ENCODE measurements at regions not wholly inside any gene's neighbourhood (a gene's known extent, or its start where the extent isn't known, plus 50 kb on each side); places are given as distances from the start of the nearest gene placed in this dataset.

- Histone ChIP-seq H3K36me3 (ENCODE audit: control insufficient read depth in 2 of 2, extremely low read depth in 1 of 2, insufficient read depth in 2 of 2, low read length in 2 of 2) (no peaks in the 10 kb centered on the region), H3K27me3 (ENCODE audit: control insufficient read depth, extremely low read depth, insufficient read depth, low read length) (no peaks in the 10 kb centered on the region), H4K20me1 (ENCODE audit: control insufficient read depth, extremely low read depth, insufficient read depth, low read length) (no peaks in the 10 kb centered on the region), H3K9me3 (ENCODE audit: control insufficient read depth, low read depth, low read length) (no peaks in the 10 kb centered on the region), H3K9me1 (ENCODE audit: control insufficient read depth, extremely low read depth, insufficient read depth, low read length) (no peaks in the 10 kb centered on the region), H3K4me1 (ENCODE audit: control insufficient read depth, extremely low read depth, insufficient read depth, low read length) (no peaks in the 10 kb centered on the region), H3K4me3 (ENCODE audit: control insufficient read depth in 2 of 3, extremely low read depth in 1 of 3, insufficient read depth in 2 of 3, low read depth in 1 of 3, low read length in 3 of 3) (no peak overlapping the region), H3K9ac (ENCODE audit: control insufficient read depth, extremely low read depth, insufficient read depth, low read length) (no peak overlapping the region), H2AFZ (ENCODE audit: control insufficient read depth, low read length) (no peak overlapping the region), H3K4me2 (ENCODE audit: control insufficient read depth, extremely low read depth, insufficient read depth, low read depth, low read length) (no peak overlapping the region), H3K79me2 (ENCODE audit: control insufficient read depth, insufficient read depth, low read length) (no peaks in the 10 kb centered on the region), H3K27ac (ENCODE audit: control insufficient read depth, insufficient read depth, low read length) (no peak overlapping the region)
- no peak for FAIRE-seq
- no peak for DNase-seq (ENCODE audit: low read depth, low spot score)
- no peak for TF ChIP-seq CTCF (optimal IDR thresholded peaks at IDR 0.05 in 1 of 3, IDR thresholded peaks at IDR 0.05 in 1 of 3, conservative IDR thresholded peaks at IDR 0.05 in 1 of 3; ENCODE audit: extremely low read depth in 1 of 3, insufficient read depth in 2 of 3, low read length in 3 of 3)
- TF ChIP-seq EZH2 (IDR thresholded peaks at IDR 0.05; ENCODE audit: low read length) = no peak
- dilution Hi-C loops (cut with MboI; ENCODE audit: extremely low pct_ligation_motif_present, low sequenced_read_pairs) = no loop called here
Observed at GRCh38 chr10:56123247-56123646, 237.8 kb downstream of the ZWINT start.

GRCh38 chr10:56116684-56117083 lies 244.4 kb downstream of the ZWINT start:
- no peaks in the 10 kb centered on the region for H3K9me3 ChIP-seq (ENCODE audit: control insufficient read depth, low read depth, low read length)
- no peak overlapping the region for H3K9ac ChIP-seq (ENCODE audit: control insufficient read depth, extremely low read depth, insufficient read depth, low read length)
- DNase-seq (ENCODE audit: low read depth, low spot score) (no peak), FAIRE-seq (no peak)
- H3K9me1 ChIP-seq (ENCODE audit: control insufficient read depth, extremely low read depth, insufficient read depth, low read length) = no peaks in the 10 kb centered on the region
- no peaks in the 10 kb centered on the region for H3K36me3 ChIP-seq (ENCODE audit: control insufficient read depth in 2 of 2, extremely low read depth in 1 of 2, insufficient read depth in 2 of 2, low read length in 2 of 2)
- no peak overlapping the region for H3K4me3 ChIP-seq (ENCODE audit: control insufficient read depth in 2 of 3, extremely low read depth in 1 of 3, insufficient read depth in 2 of 3, low read depth in 1 of 3, low read length in 3 of 3)
- no peaks in the 10 kb centered on the region for H3K79me2 ChIP-seq (ENCODE audit: control insufficient read depth, insufficient read depth, low read length)
- no peaks in the 10 kb centered on the region for H4K20me1 ChIP-seq (ENCODE audit: control insufficient read depth, extremely low read depth, insufficient read depth, low read length)
- dilution Hi-C loops (cut with MboI; ENCODE audit: extremely low pct_ligation_motif_present, low sequenced_read_pairs) = no loop called here
- TF ChIP-seq EZH2 (IDR thresholded peaks at IDR 0.05; ENCODE audit: low read length) (no peak), CTCF (optimal IDR thresholded peaks at IDR 0.05 in 1 of 3, IDR thresholded peaks at IDR 0.05 in 1 of 3, conservative IDR thresholded peaks at IDR 0.05 in 1 of 3; ENCODE audit: extremely low read depth in 1 of 3, insufficient read depth in 2 of 3, low read length in 3 of 3) (peak in 1 of 3 experiments; percentile 7)
- no peak overlapping the region for H3K4me2 ChIP-seq (ENCODE audit: control insufficient read depth, extremely low read depth, insufficient read depth, low read depth, low read length)
- H3K27ac ChIP-seq (ENCODE audit: control insufficient read depth, insufficient read depth, low read length) = no peak overlapping the region
- H3K4me1 ChIP-seq (ENCODE audit: control insufficient read depth, extremely low read depth, insufficient read depth, low read length) = no peaks in the 10 kb centered on the region
- no peaks in the 10 kb centered on the region for H3K27me3 ChIP-seq (ENCODE audit: control insufficient read depth, extremely low read depth, insufficient read depth, low read length)
- no peak overlapping the region for H2AFZ ChIP-seq (ENCODE audit: control insufficient read depth, low read length)
